ENCODE measurements at regions not wholly inside any gene's neighbourhood (a gene's known extent, or its start where the extent isn't known, plus 50 kb on each side); places are given as distances from the start of the nearest gene placed in this dataset.

GRCh38 chrX:88660836-88661235 is 86.2 kb upstream of the CPXCR1 start:
- TF ChIP-seq CTCF (IDR thresholded peaks at IDR 0.05; ENCODE audit: poor library complexity): no peak
- no peak for TF ChIP-seq EZH2 (IDR thresholded peaks at IDR 0.05; ENCODE audit: borderline replicate concordance)

All from hepatocyte (in vitro differentiated cells).